ENCODE measurements at regions not wholly inside any gene's neighbourhood (a gene's known extent, or its start where the extent isn't known, plus 50 kb on each side); places are given as distances from the start of the nearest gene placed in this dataset.

- no peaks in the 10 kb centered on the region for H3K4me1 ChIP-seq
- H3K9me3 ChIP-seq, result peaks cover 0 to 6% of the 10 kb centered on the region in 2 donors
- no peak for TF ChIP-seq CTCF (IDR thresholded peaks at IDR 0.05)
Observed at GRCh38 chr9:119523508-119523907, 154.3 kb upstream of the BRINP1 start.

DNA sequence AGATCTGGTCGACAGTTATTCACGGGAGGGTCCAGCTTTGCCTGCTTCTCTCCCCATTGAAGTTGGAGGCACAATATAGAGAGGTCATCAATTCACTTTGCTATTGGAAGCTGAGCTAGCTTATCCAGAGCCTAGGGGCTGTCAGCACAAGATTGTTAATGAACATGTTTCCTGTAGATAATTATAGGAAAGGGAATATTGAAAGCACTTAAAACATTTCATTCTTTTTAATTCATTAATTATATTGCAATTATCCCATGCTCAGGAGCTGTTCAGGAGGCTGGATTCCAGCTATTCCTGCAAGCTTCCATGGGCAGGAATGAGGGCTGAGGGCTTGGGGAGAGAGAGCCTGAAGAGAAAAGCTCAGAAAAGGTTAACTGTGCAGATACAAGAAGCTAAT, 153.1 kb upstream of the BRINP1 start:
- Histone ChIP-seq H3K4me1 (no peaks in the 10 kb centered on the region), H3K9me3 (peaks cover 0 to 6% of the 10 kb centered on the region in 2 donors), H3K4me3 (no peak overlapping the region), H3K27me3 (no peaks in the 10 kb centered on the region), H3K27ac (no peak overlapping the region), H3K36me3 (no peaks in the 10 kb centered on the region)
- TF ChIP-seq CTCF (IDR thresholded peaks at IDR 0.05), result no peak
- DNase-seq (ENCODE audit: low spot score), result no peak

More at GRCh38 chr9:119523508-119523907, 154.3 kb upstream of the BRINP1 start:
- no peak for DNase-seq (ENCODE audit: low spot score)
- Histone ChIP-seq H3K36me3 (no peaks in the 10 kb centered on the region), H3K4me3 (no peak overlapping the region), H3K27ac (no peak overlapping the region), H3K27me3 (no peaks in the 10 kb centered on the region)

DNA sequence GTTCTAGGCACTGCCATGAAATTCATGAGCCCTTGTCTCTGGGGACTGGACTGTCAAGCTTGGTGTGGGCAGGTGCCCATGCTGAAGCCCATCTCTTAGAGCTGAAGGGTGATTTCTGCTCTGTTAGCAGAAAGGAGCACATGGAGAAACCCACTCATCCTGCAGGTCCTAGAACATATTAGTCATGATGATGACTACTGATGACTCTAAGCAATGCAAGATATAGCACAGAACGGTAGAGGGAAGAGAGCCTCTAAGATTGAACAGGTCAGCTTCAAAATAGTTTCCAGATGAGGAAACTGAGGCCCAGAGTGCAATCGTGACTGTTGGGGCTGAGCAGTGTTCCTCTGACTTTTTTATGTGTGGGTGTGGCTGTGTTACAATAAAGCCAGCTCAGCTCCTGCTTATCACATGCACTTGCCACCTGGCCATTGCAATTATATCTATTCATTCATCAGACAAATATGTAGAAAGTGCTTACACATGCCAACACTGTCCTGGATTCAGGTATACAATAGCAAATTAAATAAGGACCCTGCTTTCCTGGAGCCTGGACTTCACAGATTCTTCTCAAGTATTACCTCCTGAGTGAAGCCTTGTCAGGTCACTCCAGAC, 140.2 kb upstream of the BRINP1 start:
- Histone ChIP-seq H3K4me1 (no peaks in the 10 kb centered on the region), H3K27me3 (no peaks in the 10 kb centered on the region), H3K27ac (no peak overlapping the region), H3K4me3 (no peak overlapping the region), H3K9me3 (no peaks in the 10 kb centered on the region), H3K36me3 (no peaks in the 10 kb centered on the region)
- no peak for TF ChIP-seq CTCF (IDR thresholded peaks at IDR 0.05)
- DNase-seq (ENCODE audit: low spot score), result no peak

- H3K4me1 ChIP-seq, result no peaks in the 10 kb centered on the region
- DNase-seq (ENCODE audit: low spot score), result no peak
- no peak overlapping the region for H3K27ac ChIP-seq
- no peaks in the 10 kb centered on the region for H3K9me3 ChIP-seq
- H3K27me3 ChIP-seq, result no peaks in the 10 kb centered on the region
- no peak overlapping the region for H3K4me3 ChIP-seq
- no peak for TF ChIP-seq CTCF (IDR thresholded peaks at IDR 0.05)
- no peaks in the 10 kb centered on the region for H3K36me3 ChIP-seq
Observed at GRCh38 chr9:119501374-119501773, 132.1 kb upstream of the BRINP1 start.

DNA sequence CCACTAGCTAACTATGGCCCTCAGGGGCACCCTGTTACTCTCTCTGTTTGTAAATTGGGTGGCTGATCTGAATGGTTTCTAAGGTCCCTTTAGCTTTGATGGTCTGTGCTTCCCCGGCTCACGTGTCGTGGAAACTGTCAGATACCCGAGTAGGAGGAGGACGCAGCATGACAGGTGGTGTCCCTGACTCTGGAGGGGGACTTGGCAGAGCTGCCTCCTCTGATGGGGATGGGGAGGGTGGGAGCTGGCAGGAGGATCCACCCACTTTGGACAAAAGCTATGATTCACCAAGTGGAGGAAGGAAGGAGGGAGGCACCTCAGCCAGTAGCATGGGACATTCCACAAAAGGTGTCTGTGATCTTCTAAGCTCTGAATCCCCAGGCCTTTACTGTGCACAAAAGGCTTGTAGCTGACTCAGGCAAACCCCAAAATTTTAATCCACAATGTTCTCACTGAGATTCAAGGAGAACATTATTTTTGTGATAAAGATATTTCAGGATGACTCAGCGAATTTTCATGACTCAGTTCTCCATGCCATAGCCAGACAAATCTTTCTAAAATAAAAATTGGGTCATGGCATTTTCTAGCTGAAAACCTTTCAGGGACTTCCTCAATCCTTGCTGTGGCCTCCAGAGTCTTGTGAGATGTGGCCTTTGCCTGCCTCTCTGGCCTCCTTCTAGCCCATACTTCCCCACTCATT, 131.0 kb upstream of the BRINP1 start:
- no peaks in the 10 kb centered on the region for H3K36me3 ChIP-seq
- no peaks in the 10 kb centered on the region for H3K4me1 ChIP-seq
- DNase-seq (ENCODE audit: low spot score), result no peak
- H3K27ac ChIP-seq, result no peak overlapping the region
- no peaks in the 10 kb centered on the region for H3K27me3 ChIP-seq
- TF ChIP-seq CTCF (IDR thresholded peaks at IDR 0.05), result no peak
- H3K4me3 ChIP-seq, result no peak overlapping the region
- no peaks in the 10 kb centered on the region for H3K9me3 ChIP-seq

All from right atrium auricular region (tissue), 2 donors.